Adrenal gland (tissue), 5 donors: ENCODE measurements at regions not wholly inside any gene's neighbourhood (a gene's known extent, or its start where the extent isn't known, plus 50 kb on each side); places are given as distances from the start of the nearest gene placed in this dataset.

Source experiments
- CTCF ChIP-seq, 6 experiments: fragments of 450-650 bp in 4 of 6; fragments of 200-600 bp in 2 of 6; sonication (generic) in 1 of 6; IDR thresholded peaks; 1 replicate in 5 of 6; 2 replicates in 1 of 6; pipeline versions ENCODE4 v1.5.1 to v1.8.0; 2016 to 2021; ENCODE audit warnings: antibody characterized with exemption in 6 of 6, mild to moderate bottlenecking in 2 of 6, moderate library complexity in 1 of 6
- POLR2A ChIP-seq, 2 donors: fragments of 450-650 bp; IDR thresholded peaks; one replicate each; pipeline ENCODE4 v1.6.1; 2017; ENCODE audit warnings: antibody characterized with exemption in 2 of 2, mild to moderate bottlenecking in 2 of 2, moderate library complexity in 1 of 2
- donor health status: DM: no; HTN: no; CAD: no.

GRCh38 chrX:545452-545885, 85.1 kb upstream of the SHOX start:
- TF ChIP-seq CTCF (IDR thresholded peaks at IDR 0.05) (no peak), POLR2A (IDR thresholded peaks at IDR 0.05) (no peak)
